ENCODE measurements at regions not wholly inside any gene's neighbourhood (a gene's known extent, or its start where the extent isn't known, plus 50 kb on each side); places are given as distances from the start of the nearest gene placed in this dataset.

- TF ChIP-seq POLR2AphosphoS5 (IDR thresholded peaks at IDR 0.05; ENCODE audit: low read depth) (no peak), CTCF (IDR thresholded peaks at IDR 0.05; ENCODE audit: insufficient read depth, low read length) (no peak), GABPA (IDR thresholded peaks at IDR 0.05; ENCODE audit: low read depth) (no peak), REST (IDR thresholded peaks at IDR 0.05; ENCODE audit: insufficient replicate concordance, low read depth) (no peak)
These were observed 73.4 kb downstream of the MARCHF4 start for GRCh38 chr2:216298719-216299495.

Measured in HL-60 (cell line).